ENCODE measurements at regions not wholly inside any gene's neighbourhood (a gene's known extent, or its start where the extent isn't known, plus 50 kb on each side); places are given as distances from the start of the nearest gene placed in this dataset.

DNA sequence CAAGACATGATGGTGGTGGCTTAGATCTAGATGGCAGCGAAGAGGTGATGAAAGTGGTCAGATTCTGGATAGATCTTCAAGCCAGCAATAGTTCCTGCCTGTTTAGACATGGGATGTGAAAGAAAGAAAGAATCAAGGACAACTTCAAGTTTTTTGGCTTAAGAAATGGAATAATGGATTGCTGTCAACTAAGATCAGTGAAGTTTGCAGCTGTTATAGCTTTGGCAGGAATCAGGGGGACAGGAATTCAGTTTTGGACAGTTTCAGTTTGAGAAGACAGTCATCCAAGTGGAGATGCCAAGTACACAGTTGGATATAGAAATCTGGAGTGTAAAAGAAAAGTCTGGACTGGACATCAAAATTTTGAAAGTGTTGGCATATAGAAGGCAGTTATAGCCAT is 283.7 kb upstream of the PKDCC start:
- no peak for TF ChIP-seq EZH2 (IDR thresholded peaks at IDR 0.05; ENCODE audit: borderline replicate concordance, low read length)
- TF ChIP-seq, protein P1, sequence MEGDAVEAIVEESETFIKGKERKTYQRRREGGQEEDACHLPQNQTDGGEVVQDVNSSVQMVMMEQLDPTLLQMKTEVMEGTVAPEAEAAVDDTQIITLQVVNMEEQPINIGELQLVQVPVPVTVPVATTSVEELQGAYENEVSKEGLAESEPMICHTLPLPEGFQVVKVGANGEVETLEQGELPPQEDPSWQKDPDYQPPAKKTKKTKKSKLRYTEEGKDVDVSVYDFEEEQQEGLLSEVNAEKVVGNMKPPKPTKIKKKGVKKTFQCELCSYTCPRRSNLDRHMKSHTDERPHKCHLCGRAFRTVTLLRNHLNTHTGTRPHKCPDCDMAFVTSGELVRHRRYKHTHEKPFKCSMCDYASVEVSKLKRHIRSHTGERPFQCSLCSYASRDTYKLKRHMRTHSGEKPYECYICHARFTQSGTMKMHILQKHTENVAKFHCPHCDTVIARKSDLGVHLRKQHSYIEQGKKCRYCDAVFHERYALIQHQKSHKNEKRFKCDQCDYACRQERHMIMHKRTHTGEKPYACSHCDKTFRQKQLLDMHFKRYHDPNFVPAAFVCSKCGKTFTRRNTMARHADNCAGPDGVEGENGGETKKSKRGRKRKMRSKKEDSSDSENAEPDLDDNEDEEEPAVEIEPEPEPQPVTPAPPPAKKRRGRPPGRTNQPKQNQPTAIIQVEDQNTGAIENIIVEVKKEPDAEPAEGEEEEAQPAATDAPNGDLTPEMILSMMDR (conservative IDR thresholded peaks at IDR 0.05 in 1 of 2, IDR thresholded peaks at IDR 0.05 in 1 of 2; ENCODE audit: extremely low read depth in 1 of 2, insufficient read depth in 1 of 2, low read depth in 1 of 2, low read length in 2 of 2): no peak

Data from mammary epithelial cell (primary cell).